Ammon's horn (tissue), 1 donor: ENCODE measurements at regions not wholly inside any gene's neighbourhood (a gene's known extent, or its start where the extent isn't known, plus 50 kb on each side); places are given as distances from the start of the nearest gene placed in this dataset.

Experiments used
- DNase-seq: peaks from one replicate; pipeline ENCODE4 v3.0.0-alpha.2; 2016; ENCODE audit warnings: low spot score

DNA sequence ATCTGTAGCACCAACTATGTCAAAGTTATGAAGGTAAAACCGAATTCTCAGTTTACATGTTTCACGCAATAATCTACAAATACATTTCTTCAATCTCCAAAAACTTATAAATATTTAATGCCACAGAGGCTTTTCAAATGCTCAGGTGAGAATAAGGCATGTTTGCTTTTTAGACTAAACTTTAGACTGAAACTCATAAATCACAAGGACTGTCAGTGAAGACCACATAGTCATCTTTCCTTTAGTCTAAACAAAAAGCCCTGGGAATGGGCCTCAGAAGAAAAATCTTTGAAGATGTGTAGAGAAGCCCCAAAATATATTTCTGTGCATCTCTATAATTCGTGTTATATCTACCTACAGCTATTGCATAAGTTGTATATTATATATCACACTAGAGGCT, 54.5 kb upstream of the DCTD start:
- no peak for DNase-seq

- DNase-seq: no peak
Observed at GRCh38 chr4:182969651-182970279, 52.6 kb upstream of the DCTD start.

DNA sequence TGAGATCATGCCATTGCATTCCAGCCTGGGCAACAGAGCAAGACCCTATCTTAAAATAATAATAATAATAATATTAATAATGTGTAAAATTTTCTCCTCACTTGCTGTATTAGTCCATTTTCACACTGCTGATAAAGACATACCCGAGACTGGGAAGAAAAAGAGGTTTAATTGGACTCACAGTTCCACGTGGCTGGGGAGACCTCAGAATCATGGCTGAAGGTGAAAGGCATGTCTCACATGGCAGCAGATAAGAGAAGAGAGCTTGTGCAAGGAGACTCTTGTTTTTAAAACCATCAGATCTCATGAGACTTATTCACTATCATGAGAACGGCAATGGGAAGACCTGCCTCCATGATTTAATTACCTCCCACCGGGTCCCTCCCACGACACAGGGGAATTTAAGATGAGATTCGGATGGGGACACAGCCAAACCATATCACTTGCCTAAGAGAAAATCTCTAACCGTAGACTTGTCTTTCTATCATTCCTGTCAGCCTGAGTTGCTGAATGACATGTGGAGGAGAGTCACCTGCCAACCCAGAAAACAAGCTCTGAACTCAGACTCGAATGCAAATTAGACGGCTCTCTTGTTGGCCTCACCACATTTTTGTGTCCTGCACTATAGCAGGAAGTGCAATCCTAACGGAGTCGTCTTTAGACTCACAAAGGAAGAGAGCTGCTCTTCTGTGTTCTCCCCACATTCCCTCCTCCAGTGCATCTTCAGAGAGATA, 51.9 kb upstream of the DCTD start:
- DNase-seq: no peak

- no peak for DNase-seq
Observed at GRCh38 chr4:182967403-182967802, 50.2 kb upstream of the DCTD start.
